Glutamatergic neuron (in vitro differentiated cells): ENCODE measurements at regions not wholly inside any gene's neighbourhood (a gene's known extent, or its start where the extent isn't known, plus 50 kb on each side); places are given as distances from the start of the nearest gene placed in this dataset.
A peak's percentile ranks its signal among the peaks of the same experiment; 100 is the strongest.

ENCODE experiments used
- DNase-seq: peaks from one replicate; pipeline ENCODE4 v3.0.0; 2022
- H3K27ac Mint-ChIP-seq: one replicate; pipeline ENCODE4 v1.8.0; 2020; ENCODE audit warnings: mild to moderate bottlenecking, mixed read lengths, inconsistent platforms; ENCODE audit not compliant: unreplicated experiment
- H3K27me3 Mint-ChIP-seq: one replicate; pipeline ENCODE4 v1.8.0; 2020; ENCODE audit warnings: mild to moderate bottlenecking, moderate library complexity, mixed read lengths, inconsistent platforms; ENCODE audit not compliant: unreplicated experiment
- H3K36me3 Mint-ChIP-seq: one replicate; pipeline ENCODE4 v1.8.0; 2020; ENCODE audit warnings: mild to moderate bottlenecking, mixed read lengths, inconsistent platforms; ENCODE audit not compliant: unreplicated experiment
- H3K4me1 Mint-ChIP-seq: one replicate; pipeline ENCODE4 v1.8.0; 2020; ENCODE audit warnings: mild to moderate bottlenecking, low read depth, mixed read lengths, inconsistent platforms; ENCODE audit not compliant: unreplicated experiment
- H3K4me3 Mint-ChIP-seq: one replicate; pipeline ENCODE4 v1.8.0; 2020; ENCODE audit warnings: mild to moderate bottlenecking, mixed read lengths, inconsistent platforms; ENCODE audit not compliant: unreplicated experiment
- H3K9me3 Mint-ChIP-seq: one replicate; pipeline ENCODE4 v1.8.0; 2020; ENCODE audit warnings: mild to moderate bottlenecking, moderate library complexity, mixed read lengths, inconsistent platforms; ENCODE audit not compliant: unreplicated experiment
- TF ChIP-seq, protein P1 (sequence below): fragments of 200-600 bp; sonication (generic); IDR thresholded peaks from one replicate; pipeline ENCODE4 v1.5.0; 2021; ENCODE audit not compliant: partially characterized antibody, unreplicated experiment

DNA sequence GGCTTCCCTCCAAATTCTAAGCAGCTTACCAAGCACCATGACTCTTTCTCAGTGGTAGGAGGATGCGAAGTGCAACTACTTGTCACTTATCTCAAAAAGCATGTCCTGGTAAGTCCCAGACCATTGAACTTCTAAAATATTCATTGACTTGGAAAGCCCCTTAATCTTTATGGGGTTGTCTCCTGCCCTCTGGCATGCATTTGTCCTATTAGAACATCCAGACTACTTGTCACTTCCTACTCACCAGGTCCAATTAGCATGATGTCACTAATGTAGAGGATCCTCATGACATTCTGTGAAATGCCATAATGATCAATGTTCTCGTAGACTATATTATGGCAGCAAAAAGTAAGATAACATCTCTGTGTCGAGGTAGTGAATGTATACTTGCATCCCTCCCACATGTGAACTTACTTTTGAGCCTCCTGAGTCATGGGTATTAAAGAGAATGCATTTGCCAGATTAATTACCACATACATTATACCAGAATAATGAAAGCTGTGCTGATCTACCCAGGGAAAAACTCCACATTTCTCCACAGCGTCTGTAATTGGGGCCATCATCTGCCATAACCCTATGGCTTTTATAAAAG lies 63.5 kb upstream of the RAD23B start:
- Mint-ChIP-seq H3K27ac (no peak overlapping the region), H3K4me3 (no peak overlapping the region), H3K9me3 (no peaks in the 10 kb centered on the region), H3K27me3 (no peaks in the 10 kb centered on the region), H3K4me1 (peaks cover 8% of the 10 kb centered on the region), H3K36me3 (no peaks in the 10 kb centered on the region)
- TF ChIP-seq, protein P1, sequence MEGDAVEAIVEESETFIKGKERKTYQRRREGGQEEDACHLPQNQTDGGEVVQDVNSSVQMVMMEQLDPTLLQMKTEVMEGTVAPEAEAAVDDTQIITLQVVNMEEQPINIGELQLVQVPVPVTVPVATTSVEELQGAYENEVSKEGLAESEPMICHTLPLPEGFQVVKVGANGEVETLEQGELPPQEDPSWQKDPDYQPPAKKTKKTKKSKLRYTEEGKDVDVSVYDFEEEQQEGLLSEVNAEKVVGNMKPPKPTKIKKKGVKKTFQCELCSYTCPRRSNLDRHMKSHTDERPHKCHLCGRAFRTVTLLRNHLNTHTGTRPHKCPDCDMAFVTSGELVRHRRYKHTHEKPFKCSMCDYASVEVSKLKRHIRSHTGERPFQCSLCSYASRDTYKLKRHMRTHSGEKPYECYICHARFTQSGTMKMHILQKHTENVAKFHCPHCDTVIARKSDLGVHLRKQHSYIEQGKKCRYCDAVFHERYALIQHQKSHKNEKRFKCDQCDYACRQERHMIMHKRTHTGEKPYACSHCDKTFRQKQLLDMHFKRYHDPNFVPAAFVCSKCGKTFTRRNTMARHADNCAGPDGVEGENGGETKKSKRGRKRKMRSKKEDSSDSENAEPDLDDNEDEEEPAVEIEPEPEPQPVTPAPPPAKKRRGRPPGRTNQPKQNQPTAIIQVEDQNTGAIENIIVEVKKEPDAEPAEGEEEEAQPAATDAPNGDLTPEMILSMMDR: no peak
- no peak for DNase-seq

DNA sequence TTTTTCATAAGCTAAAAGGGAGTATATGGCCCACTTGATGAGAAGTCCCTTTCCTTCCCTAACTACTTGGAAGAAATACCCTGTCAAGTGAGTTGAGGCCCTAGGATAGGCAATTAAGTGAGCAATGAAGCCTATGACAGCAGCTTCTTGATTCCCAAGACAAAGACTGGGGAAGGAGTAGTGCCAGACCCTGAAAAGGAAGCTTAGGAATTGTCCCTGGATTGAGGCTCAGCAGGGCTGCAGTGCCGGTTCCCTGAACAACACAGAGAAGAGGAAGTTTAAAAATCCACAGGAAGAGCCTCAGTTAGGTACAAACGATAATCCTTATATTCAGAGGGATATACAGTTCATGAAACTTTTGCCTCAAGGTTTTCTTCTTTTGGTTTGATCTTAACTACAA lies 61.8 kb upstream of the RAD23B start:
- H3K36me3 Mint-ChIP-seq: no peaks in the 10 kb centered on the region
- H3K4me3 Mint-ChIP-seq: no peak overlapping the region
- DNase-seq: no peak
- peaks cover 8% of the 10 kb centered on the region for H3K4me1 Mint-ChIP-seq
- TF ChIP-seq, protein P1: no peak
- H3K27me3 Mint-ChIP-seq: no peaks in the 10 kb centered on the region
- no peaks in the 10 kb centered on the region for H3K9me3 Mint-ChIP-seq
- H3K27ac Mint-ChIP-seq: no peak overlapping the region

- H3K27ac Mint-ChIP-seq: no peak overlapping the region
- no peaks in the 10 kb centered on the region for H3K27me3 Mint-ChIP-seq
- TF ChIP-seq, protein P1: no peak
- H3K9me3 Mint-ChIP-seq: no peaks in the 10 kb centered on the region
- H3K4me1 Mint-ChIP-seq: peaks cover 8% of the 10 kb centered on the region
- no peak for DNase-seq
- H3K36me3 Mint-ChIP-seq: no peaks in the 10 kb centered on the region
- H3K4me3 Mint-ChIP-seq: peak overlapping the region; percentile 14
These were observed 61.0 kb upstream of the RAD23B start for GRCh38 chr9:107222020-107222522.

DNA sequence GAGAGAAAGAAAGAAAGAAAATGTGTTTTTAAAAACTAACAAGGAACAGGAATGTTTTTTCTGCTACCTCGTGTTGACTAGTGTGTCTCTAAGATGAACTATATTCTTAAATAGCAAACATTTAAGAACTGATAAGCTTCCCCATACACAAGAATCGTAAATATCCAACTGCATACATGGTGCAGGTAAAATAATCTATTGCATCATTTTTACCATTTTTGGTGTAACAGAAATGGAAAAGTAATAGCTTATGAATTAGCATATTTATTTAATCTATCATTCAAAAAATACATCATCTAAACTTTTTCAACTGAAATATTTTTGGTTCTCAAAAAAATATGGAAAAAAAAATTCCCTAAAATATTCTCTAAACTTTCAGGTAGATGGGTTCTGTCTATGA lies 59.7 kb upstream of the RAD23B start:
- Mint-ChIP-seq H3K27ac (no peak overlapping the region), H3K27me3 (no peaks in the 10 kb centered on the region), H3K9me3 (no peaks in the 10 kb centered on the region), H3K4me1 (peaks cover 8% of the 10 kb centered on the region), H3K36me3 (no peaks in the 10 kb centered on the region), H3K4me3 (no peak overlapping the region)
- DNase-seq: no peak
- TF ChIP-seq, protein P1: no peak

GRCh38 chr9:107224252-107224651 lies 58.8 kb upstream of the RAD23B start:
- Mint-ChIP-seq H3K9me3 (no peaks in the 10 kb centered on the region), H3K4me3 (no peak overlapping the region), H3K27ac (no peak overlapping the region), H3K36me3 (no peaks in the 10 kb centered on the region), H3K27me3 (no peaks in the 10 kb centered on the region), H3K4me1 (peaks cover 9% of the 10 kb centered on the region)
- DNase-seq: no peak
- TF ChIP-seq, protein P1: no peak
